ENCODE measurements at regions not wholly inside any gene's neighbourhood (a gene's known extent, or its start where the extent isn't known, plus 50 kb on each side); places are given as distances from the start of the nearest gene placed in this dataset.

- TF ChIP-seq CTCF (IDR thresholded peaks at IDR 0.05; ENCODE audit: insufficient read depth, low read length) (no peak), REST (IDR thresholded peaks at IDR 0.05; ENCODE audit: insufficient replicate concordance, low read depth) (no peak), POLR2AphosphoS5 (IDR thresholded peaks at IDR 0.05; ENCODE audit: low read depth) (no peak), SPI1 (IDR thresholded peaks at IDR 0.05; ENCODE audit: borderline replicate concordance, low read depth) (no peak), GABPA (IDR thresholded peaks at IDR 0.05; ENCODE audit: low read depth) (no peak)
Observed at GRCh38 chr5:113897748-113898147, 384.3 kb downstream of the YTHDC2 start.

Measured in HL-60 (cell line).